ENCODE measurements at regions not wholly inside any gene's neighbourhood (a gene's known extent, or its start where the extent isn't known, plus 50 kb on each side); places are given as distances from the start of the nearest gene placed in this dataset.

DNA sequence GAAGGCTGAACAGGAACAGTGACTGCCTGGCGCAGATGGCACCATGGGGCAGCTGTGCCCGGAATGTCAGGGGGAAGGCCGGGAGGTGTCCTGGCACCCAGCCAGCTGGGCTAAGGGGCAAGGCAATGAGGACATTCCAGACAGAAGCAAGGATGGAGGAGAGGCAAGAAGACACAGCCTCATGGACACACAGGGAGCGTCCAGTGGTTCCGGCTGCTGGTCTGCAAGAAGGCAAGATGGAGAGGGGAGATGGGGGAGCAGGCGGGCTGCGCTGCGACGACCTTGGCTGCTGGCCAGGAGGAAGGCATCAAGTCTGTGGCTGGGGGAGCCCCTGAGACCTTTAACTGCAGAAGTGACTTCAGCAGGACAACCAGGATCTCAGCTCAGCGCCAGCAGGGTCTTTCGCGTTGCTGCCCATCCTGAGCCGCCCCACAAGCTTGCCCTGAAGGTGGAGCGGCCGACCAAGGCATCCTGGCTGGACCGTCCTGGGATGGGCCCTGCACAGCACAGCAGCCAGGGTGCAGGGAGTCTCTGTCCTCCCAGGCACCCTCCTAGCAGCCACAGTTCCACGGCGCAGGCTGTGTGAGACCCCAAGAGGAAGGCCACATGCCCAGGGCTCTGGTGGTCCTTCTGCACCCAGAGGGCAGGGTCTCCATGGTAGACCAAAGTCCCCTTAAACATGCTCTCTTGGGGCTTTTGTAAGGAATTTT, 531.7 kb downstream of the BRD1 start:
- Histone ChIP-seq H3K9ac (ENCODE audit: low read length in 2 of 2) (no peak overlapping the region), H3K4me1 (ENCODE audit: control insufficient read depth, insufficient read depth, low read length) (no peaks in the 10 kb centered on the region), H3K36me3 (ENCODE audit: control insufficient read depth in 2 of 2, insufficient read depth in 2 of 2, low read length in 2 of 2) (no peaks in the 10 kb centered on the region), H3K27me3 (ENCODE audit: control insufficient read depth in 1 of 2, insufficient read depth in 2 of 2, low read length in 2 of 2) (peaks cover 0 to 3% of the 10 kb centered on the region in 2 donors), H3K9me3 (ENCODE audit: control insufficient read depth in 2 of 2, low read length in 2 of 2) (peaks cover 4 to 9% of the 10 kb centered on the region in 2 donors), H3K4me3 (ENCODE audit: low read length in 2 of 2) (no peak overlapping the region), H3K27ac (ENCODE audit: low read length) (no peak overlapping the region)

DNA sequence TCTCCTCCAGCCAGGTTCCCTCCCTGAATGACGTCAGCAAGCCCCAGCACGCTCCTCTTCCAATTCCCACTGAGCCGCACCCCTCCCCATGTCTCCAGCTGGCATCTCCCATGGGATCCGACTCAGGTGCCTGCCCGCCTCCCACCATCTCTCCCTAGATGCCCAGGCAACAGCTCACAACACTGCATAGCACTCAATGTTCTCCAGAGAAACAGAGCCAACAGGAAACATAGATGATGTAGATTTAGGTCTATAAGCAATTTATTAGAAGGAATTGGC, 532.3 kb downstream of the BRD1 start:
- Histone ChIP-seq H3K27me3 (ENCODE audit: control insufficient read depth in 1 of 2, insufficient read depth in 2 of 2, low read length in 2 of 2) (peaks cover 1 to 7% of the 10 kb centered on the region in 2 donors), H3K4me1 (ENCODE audit: control insufficient read depth, insufficient read depth, low read length) (no peaks in the 10 kb centered on the region), H3K27ac (ENCODE audit: low read length) (no peak overlapping the region), H3K36me3 (ENCODE audit: control insufficient read depth in 2 of 2, insufficient read depth in 2 of 2, low read length in 2 of 2) (no peaks in the 10 kb centered on the region), H3K9me3 (ENCODE audit: control insufficient read depth in 2 of 2, low read length in 2 of 2) (peaks cover 4 to 9% of the 10 kb centered on the region in 2 donors), H3K4me3 (ENCODE audit: low read length in 2 of 2) (no peak overlapping the region), H3K9ac (ENCODE audit: low read length in 2 of 2) (no peak overlapping the region)

DNA sequence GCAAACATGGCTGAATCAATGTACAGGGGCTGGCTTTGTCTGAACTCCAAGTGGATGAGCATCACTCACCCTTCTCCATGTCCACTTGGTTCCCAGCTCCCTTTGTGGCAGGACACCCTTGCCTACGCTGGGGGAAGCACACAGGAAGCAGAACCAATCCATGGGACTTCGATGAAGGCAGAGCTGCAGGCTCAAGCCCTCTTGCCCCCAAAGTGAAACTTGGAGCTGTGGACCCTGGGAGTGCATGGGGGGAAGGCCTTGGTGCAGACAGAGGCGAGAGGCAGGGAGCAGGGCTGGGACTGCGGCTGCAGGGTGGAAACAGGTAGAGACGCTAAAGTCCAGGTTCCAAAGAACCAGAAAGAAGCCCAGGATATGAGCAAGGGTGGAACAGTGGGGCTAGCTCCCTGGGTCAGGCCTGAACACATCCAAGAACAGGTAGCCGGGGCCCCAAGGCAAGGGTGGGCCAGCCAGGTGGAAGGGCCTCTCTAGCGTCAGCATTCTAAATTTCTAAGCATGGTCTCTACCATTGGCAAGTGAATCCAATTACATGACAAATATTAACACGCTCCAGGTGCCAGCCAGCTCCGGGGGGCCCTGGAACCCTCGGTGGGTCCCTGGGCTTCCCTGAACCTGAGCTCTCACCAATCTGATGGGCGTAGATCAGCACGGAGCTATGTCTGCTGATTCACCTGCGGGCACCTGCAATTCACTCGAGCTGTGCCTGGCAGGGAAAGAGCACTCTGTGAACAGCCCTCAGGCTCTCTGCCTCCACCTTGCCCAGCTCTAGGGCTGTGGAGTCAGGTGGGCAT, 532.8 kb downstream of the BRD1 start:
- H3K9me3 ChIP-seq (ENCODE audit: control insufficient read depth in 2 of 2, low read length in 2 of 2) = peaks cover 4 to 9% of the 10 kb centered on the region in 2 donors
- no peak overlapping the region for H3K4me3 ChIP-seq (ENCODE audit: low read length in 2 of 2)
- H3K4me1 ChIP-seq (ENCODE audit: control insufficient read depth, insufficient read depth, low read length) = no peaks in the 10 kb centered on the region
- H3K36me3 ChIP-seq (ENCODE audit: control insufficient read depth in 2 of 2, insufficient read depth in 2 of 2, low read length in 2 of 2) = no peaks in the 10 kb centered on the region
- no peak overlapping the region for H3K9ac ChIP-seq (ENCODE audit: low read length in 2 of 2)
- H3K27me3 ChIP-seq (ENCODE audit: control insufficient read depth in 1 of 2, insufficient read depth in 2 of 2, low read length in 2 of 2) = peaks cover 3 to 7% of the 10 kb centered on the region in 2 donors
- H3K27ac ChIP-seq (ENCODE audit: low read length) = no peak overlapping the region

DNA sequence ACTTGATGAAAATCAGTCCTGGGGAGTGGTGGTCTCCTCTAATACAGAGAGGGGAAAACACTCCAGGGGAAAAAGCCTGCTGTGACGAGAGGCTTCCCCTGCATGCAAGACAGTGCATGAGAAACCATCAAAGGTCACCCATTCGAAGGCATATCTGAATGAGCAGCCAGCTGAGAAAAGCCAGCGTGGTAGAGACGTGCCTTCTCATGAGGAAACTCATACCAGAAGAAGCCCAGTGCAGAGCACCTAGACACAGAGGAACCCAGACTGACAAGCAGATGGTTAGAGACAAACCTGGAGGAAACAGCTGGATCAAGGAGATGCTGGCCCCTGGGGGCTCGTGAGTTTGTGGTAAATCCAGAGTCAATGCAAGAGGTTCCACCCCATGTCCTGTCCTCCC, 534.8 kb downstream of the BRD1 start:
- Histone ChIP-seq H3K4me3 (ENCODE audit: low read length in 2 of 2) (no peak overlapping the region), H3K36me3 (ENCODE audit: control insufficient read depth in 2 of 2, insufficient read depth in 2 of 2, low read length in 2 of 2) (no peaks in the 10 kb centered on the region), H3K4me1 (ENCODE audit: control insufficient read depth, insufficient read depth, low read length) (no peaks in the 10 kb centered on the region), H3K9me3 (ENCODE audit: control insufficient read depth in 2 of 2, low read length in 2 of 2) (peaks cover 4 to 13% of the 10 kb centered on the region in 2 donors), H3K9ac (ENCODE audit: low read length in 2 of 2) (no peak overlapping the region), H3K27me3 (ENCODE audit: control insufficient read depth in 1 of 2, insufficient read depth in 2 of 2, low read length in 2 of 2) (peaks cover 3 to 9% of the 10 kb centered on the region in 2 donors), H3K27ac (ENCODE audit: low read length) (no peak overlapping the region)

DNA sequence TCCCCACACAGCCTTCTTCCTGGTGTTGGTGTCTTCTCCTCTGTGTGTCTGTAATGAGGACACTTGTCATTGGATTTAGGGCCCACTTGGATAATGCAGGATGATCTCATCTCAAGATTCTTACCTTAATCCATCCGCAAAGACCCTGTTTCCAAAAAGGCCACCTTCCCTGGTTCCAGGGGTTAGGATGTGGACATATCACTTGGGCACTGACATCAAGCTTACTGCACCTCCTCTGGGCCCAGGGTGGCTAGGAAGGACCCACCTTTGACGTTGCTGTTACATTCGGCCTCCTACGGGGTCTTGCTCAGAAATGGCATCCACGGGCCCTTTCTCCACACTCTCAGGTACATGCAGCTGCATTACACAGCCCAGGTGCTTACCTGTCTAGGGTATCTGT, 535.9 kb downstream of the BRD1 start:
- Histone ChIP-seq H3K4me1 (ENCODE audit: control insufficient read depth, insufficient read depth, low read length) (no peaks in the 10 kb centered on the region), H3K9ac (ENCODE audit: low read length in 2 of 2) (no peak overlapping the region), H3K27me3 (ENCODE audit: control insufficient read depth in 1 of 2, insufficient read depth in 2 of 2, low read length in 2 of 2) (peaks cover 3 to 9% of the 10 kb centered on the region in 2 donors), H3K4me3 (ENCODE audit: low read length in 2 of 2) (no peak overlapping the region), H3K27ac (ENCODE audit: low read length) (no peak overlapping the region), H3K36me3 (ENCODE audit: control insufficient read depth in 2 of 2, insufficient read depth in 2 of 2, low read length in 2 of 2) (no peaks in the 10 kb centered on the region), H3K9me3 (ENCODE audit: control insufficient read depth in 2 of 2, low read length in 2 of 2) (peaks cover 4 to 13% of the 10 kb centered on the region in 2 donors)

DNA sequence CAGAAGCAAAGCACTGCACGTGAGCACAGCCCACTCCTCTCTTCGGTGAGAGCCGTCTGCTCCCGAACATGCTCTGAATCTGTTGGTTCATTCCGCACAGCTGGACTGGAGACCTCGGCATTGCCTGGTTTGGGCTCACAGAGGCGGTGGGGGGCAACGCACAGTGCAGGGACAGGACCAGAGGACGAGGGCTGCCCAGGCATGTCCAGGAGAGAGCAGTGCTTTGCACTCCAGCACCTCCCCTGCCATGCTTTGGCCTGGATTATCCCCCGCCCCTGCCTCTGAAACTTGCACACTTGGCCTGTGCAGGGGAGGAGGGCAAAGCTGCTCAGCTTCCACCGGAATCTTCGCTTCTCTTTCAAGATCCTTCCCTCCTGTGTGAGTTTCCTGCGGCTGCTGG, 536.5 kb downstream of the BRD1 start:
- no peak overlapping the region for H3K4me3 ChIP-seq (ENCODE audit: low read length in 2 of 2)
- peaks cover 3 to 9% of the 10 kb centered on the region in 2 donors for H3K27me3 ChIP-seq (ENCODE audit: control insufficient read depth in 1 of 2, insufficient read depth in 2 of 2, low read length in 2 of 2)
- H3K4me1 ChIP-seq (ENCODE audit: control insufficient read depth, insufficient read depth, low read length) = no peaks in the 10 kb centered on the region
- H3K27ac ChIP-seq (ENCODE audit: low read length) = no peak overlapping the region
- H3K9ac ChIP-seq (ENCODE audit: low read length in 2 of 2) = no peak overlapping the region
- no peaks in the 10 kb centered on the region for H3K36me3 ChIP-seq (ENCODE audit: control insufficient read depth in 2 of 2, insufficient read depth in 2 of 2, low read length in 2 of 2)
- peaks cover 4 to 13% of the 10 kb centered on the region in 2 donors for H3K9me3 ChIP-seq (ENCODE audit: control insufficient read depth in 2 of 2, low read length in 2 of 2)

DNA sequence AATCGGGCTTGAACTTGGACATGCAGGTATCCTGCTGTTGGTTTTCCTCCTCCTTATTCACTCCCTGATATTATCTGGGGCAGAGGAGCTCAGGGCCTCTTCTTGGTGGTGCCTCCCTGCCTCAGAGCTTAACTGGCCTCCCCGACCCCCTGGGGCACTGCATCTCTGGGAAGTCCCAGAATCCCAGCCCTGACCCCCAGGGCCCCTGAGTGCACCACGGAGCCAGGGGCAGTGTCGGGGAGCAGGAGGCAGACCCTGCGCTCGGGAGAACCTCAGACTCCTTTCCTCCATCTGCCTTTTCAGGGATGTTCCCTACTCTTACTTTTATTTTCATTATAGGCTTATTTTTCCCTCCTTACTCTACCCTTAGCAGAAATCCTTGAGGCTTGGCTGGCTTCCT, 537.0 kb downstream of the BRD1 start:
- H3K4me1 ChIP-seq (ENCODE audit: control insufficient read depth, insufficient read depth, low read length) = no peaks in the 10 kb centered on the region
- no peaks in the 10 kb centered on the region for H3K36me3 ChIP-seq (ENCODE audit: control insufficient read depth in 2 of 2, insufficient read depth in 2 of 2, low read length in 2 of 2)
- H3K9me3 ChIP-seq (ENCODE audit: control insufficient read depth in 2 of 2, low read length in 2 of 2) = peaks cover 4 to 13% of the 10 kb centered on the region in 2 donors
- peaks cover 3 to 9% of the 10 kb centered on the region in 2 donors for H3K27me3 ChIP-seq (ENCODE audit: control insufficient read depth in 1 of 2, insufficient read depth in 2 of 2, low read length in 2 of 2)
- no peak overlapping the region for H3K4me3 ChIP-seq (ENCODE audit: low read length in 2 of 2)
- H3K9ac ChIP-seq (ENCODE audit: low read length in 2 of 2) = no peak overlapping the region
- no peak overlapping the region for H3K27ac ChIP-seq (ENCODE audit: low read length)

DNA sequence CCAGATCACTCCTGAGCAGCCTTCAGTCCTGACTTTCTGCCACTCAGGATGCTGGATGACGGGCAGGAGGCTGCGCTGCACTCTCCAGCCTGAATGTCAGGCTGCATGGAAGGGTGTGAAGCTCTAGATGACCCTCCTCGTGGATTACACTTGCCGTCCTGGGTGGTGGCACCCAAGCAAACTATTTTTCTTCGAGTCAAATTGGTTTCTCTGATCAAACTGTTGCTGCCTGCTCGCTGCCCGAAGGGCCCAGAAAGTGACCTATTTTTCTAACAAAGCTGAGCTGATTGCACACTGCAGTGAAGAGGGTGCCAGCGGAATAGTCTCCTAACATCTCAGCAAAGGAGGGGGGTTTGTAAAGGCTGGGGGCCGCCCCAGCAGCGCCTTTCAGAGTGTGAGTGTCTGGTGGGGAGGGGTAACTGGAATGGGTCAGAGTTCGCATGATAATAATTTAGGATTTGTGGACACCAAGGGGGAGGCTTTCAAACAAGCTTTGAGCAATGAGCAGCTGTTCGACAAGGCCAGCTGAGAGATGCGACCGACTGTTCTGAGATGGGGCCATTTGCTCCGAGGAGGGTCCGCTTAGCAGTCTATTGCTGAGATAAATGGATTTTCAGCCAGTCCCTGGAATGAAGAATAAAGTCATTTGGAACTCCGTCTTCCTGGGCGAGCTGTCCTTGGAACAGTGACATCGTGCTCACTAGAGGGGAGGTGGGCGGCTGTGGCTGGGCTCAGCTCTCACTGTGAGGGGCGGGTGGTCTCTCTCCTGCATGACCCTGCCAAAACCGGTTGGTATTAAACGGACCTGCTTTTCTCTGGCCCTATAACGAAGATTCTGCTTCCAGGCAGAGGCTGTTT, 537.6 kb downstream of the BRD1 start:
- Histone ChIP-seq H3K9me3 (ENCODE audit: control insufficient read depth in 2 of 2, low read length in 2 of 2) (peaks cover 4 to 13% of the 10 kb centered on the region in 2 donors), H3K9ac (ENCODE audit: low read length in 2 of 2) (no peak overlapping the region), H3K4me3 (ENCODE audit: low read length in 2 of 2) (no peak overlapping the region), H3K36me3 (ENCODE audit: control insufficient read depth in 2 of 2, insufficient read depth in 2 of 2, low read length in 2 of 2) (no peaks in the 10 kb centered on the region), H3K4me1 (ENCODE audit: control insufficient read depth, insufficient read depth, low read length) (no peaks in the 10 kb centered on the region), H3K27me3 (ENCODE audit: control insufficient read depth in 1 of 2, insufficient read depth in 2 of 2, low read length in 2 of 2) (peaks cover 3 to 9% of the 10 kb centered on the region in 2 donors), H3K27ac (ENCODE audit: low read length) (no peak overlapping the region)

DNA sequence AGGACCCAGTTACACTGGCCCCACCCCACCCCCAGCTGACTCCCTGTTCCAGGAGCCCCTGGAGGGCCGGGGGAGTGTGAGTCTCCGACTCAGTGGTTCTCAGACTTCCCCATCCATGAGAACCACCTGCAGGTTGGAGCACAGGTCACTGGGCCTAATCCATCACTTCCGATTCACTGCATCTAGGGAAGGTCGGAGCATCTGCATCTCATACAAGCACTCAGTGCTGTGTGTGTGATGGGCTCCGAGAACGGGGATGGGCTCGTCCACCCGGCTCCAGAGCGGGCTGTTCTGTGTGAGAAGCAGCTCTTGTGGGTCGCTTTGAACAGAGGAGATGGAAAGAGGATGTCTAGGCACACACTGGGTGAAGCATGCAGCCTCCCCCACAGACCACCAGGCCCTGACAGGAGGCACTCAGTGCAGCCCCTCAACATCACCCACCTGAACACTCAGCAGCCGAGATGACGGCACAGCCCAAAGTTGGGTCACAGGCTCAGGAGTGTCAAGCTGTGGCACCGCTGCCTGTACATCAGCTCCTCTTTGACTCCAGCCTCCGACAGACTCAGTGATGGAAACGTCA, 541.4 kb downstream of the BRD1 start:
- no peak overlapping the region for H3K4me3 ChIP-seq (ENCODE audit: low read length in 2 of 2)
- no peaks in the 10 kb centered on the region for H3K36me3 ChIP-seq (ENCODE audit: control insufficient read depth in 2 of 2, insufficient read depth in 2 of 2, low read length in 2 of 2)
- H3K4me1 ChIP-seq (ENCODE audit: control insufficient read depth, insufficient read depth, low read length) = no peaks in the 10 kb centered on the region
- H3K27me3 ChIP-seq (ENCODE audit: control insufficient read depth in 1 of 2, insufficient read depth in 2 of 2, low read length in 2 of 2) = peaks cover 10 to 11% of the 10 kb centered on the region in 2 donors
- peaks cover 0 to 5% of the 10 kb centered on the region in 2 donors for H3K9me3 ChIP-seq (ENCODE audit: control insufficient read depth in 2 of 2, low read length in 2 of 2)
- H3K9ac ChIP-seq (ENCODE audit: low read length in 2 of 2) = no peak overlapping the region
- no peak overlapping the region for H3K27ac ChIP-seq (ENCODE audit: low read length)

DNA sequence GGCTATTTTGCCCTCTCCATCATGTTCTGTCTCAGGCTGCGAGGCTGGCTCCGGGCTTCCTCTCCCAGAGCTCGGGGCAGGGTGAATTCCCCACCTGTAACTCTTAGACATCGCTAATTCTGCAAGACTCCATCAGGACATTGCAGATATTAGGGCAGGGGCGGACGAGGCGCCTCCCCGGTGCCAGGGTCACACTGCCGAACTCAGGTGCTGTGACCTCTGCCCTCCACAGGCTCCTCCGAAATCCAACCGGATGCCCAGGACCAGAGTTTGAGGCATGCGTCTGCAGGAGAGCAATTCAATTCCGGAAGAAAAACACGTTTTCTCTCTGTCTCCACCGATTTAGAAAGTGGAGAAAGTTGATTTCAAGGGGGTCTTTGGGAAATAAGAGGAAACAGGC, 542.7 kb downstream of the BRD1 start:
- peaks cover 12 to 16% of the 10 kb centered on the region in 2 donors for H3K27me3 ChIP-seq (ENCODE audit: control insufficient read depth in 1 of 2, insufficient read depth in 2 of 2, low read length in 2 of 2)

More for the DNA sequence above, 542.7 kb downstream of the BRD1 start:
- Histone ChIP-seq H3K9me3 (ENCODE audit: control insufficient read depth in 2 of 2, low read length in 2 of 2) (peaks cover 5 to 7% of the 10 kb centered on the region in 2 donors), H3K4me1 (ENCODE audit: control insufficient read depth, insufficient read depth, low read length) (no peaks in the 10 kb centered on the region), H3K9ac (ENCODE audit: low read length in 2 of 2) (no peak overlapping the region), H3K27ac (ENCODE audit: low read length) (no peak overlapping the region), H3K4me3 (ENCODE audit: low read length in 2 of 2) (no peak overlapping the region), H3K36me3 (ENCODE audit: control insufficient read depth in 2 of 2, insufficient read depth in 2 of 2, low read length in 2 of 2) (no peaks in the 10 kb centered on the region)

Measured in stomach smooth muscle (tissue), 2 donors.